ENCODE measurements at regions not wholly inside any gene's neighbourhood (a gene's known extent, or its start where the extent isn't known, plus 50 kb on each side); places are given as distances from the start of the nearest gene placed in this dataset.

GRCh38 chr3:161573136-161573535, 76.5 kb downstream of the OTOL1 start:
- Histone ChIP-seq H3K4me3 (ENCODE audit: low read depth, low read length) (no peak overlapping the region), H3K36me3 (no peaks in the 10 kb centered on the region), H3K9me3 (ENCODE audit: severe bottlenecking) (no peaks in the 10 kb centered on the region), H3K27ac (no peak overlapping the region), H3K27me3 (ENCODE audit: insufficient read depth, low read depth, severe bottlenecking) (no peaks in the 10 kb centered on the region)
- no peak for DNase-seq
- no peak for TF ChIP-seq CTCF (IDR thresholded peaks at IDR 0.05; ENCODE audit: low read depth, low read length)

- no peak for DNase-seq
- no peaks in the 10 kb centered on the region for H3K36me3 ChIP-seq
- no peak overlapping the region for H3K4me3 ChIP-seq (ENCODE audit: low read depth, low read length)
- no peaks in the 10 kb centered on the region for H3K27me3 ChIP-seq (ENCODE audit: insufficient read depth, low read depth, severe bottlenecking)
- no peaks in the 10 kb centered on the region for H3K9me3 ChIP-seq (ENCODE audit: severe bottlenecking)
- TF ChIP-seq CTCF (IDR thresholded peaks at IDR 0.05; ENCODE audit: low read depth, low read length): no peak
- H3K27ac ChIP-seq: no peak overlapping the region
Measured at GRCh38 chr3:161575901-161576300, 79.3 kb downstream of the OTOL1 start.

GRCh38 chr3:161576311-161576710, 79.7 kb downstream of the OTOL1 start:
- DNase-seq: no peak
- Histone ChIP-seq H3K9me3 (ENCODE audit: severe bottlenecking) (no peaks in the 10 kb centered on the region), H3K4me3 (ENCODE audit: low read depth, low read length) (no peak overlapping the region), H3K36me3 (no peaks in the 10 kb centered on the region), H3K27ac (no peak overlapping the region), H3K27me3 (ENCODE audit: insufficient read depth, low read depth, severe bottlenecking) (no peaks in the 10 kb centered on the region)
- no peak for TF ChIP-seq CTCF (IDR thresholded peaks at IDR 0.05; ENCODE audit: low read depth, low read length)

GRCh38 chr3:161576714-161577510, 80.3 kb downstream of the OTOL1 start:
- no peak for TF ChIP-seq CTCF (IDR thresholded peaks at IDR 0.05; ENCODE audit: low read depth, low read length)
- Histone ChIP-seq H3K27me3 (ENCODE audit: insufficient read depth, low read depth, severe bottlenecking) (no peaks in the 10 kb centered on the region), H3K4me3 (ENCODE audit: low read depth, low read length) (no peak overlapping the region), H3K36me3 (no peaks in the 10 kb centered on the region), H3K27ac (no peak overlapping the region), H3K9me3 (ENCODE audit: severe bottlenecking) (no peaks in the 10 kb centered on the region)
- no peak for DNase-seq

GRCh38 chr3:161577662-161578061, 81.1 kb downstream of the OTOL1 start:
- no peak for TF ChIP-seq CTCF (IDR thresholded peaks at IDR 0.05; ENCODE audit: low read depth, low read length)
- Histone ChIP-seq H3K36me3 (no peaks in the 10 kb centered on the region), H3K4me3 (ENCODE audit: low read depth, low read length) (no peak overlapping the region), H3K27me3 (ENCODE audit: insufficient read depth, low read depth, severe bottlenecking) (no peaks in the 10 kb centered on the region), H3K27ac (no peak overlapping the region), H3K9me3 (ENCODE audit: severe bottlenecking) (no peaks in the 10 kb centered on the region)
- no peak for DNase-seq
